Nephron (organoid): ENCODE measurements at regions not wholly inside any gene's neighbourhood (a gene's known extent, or its start where the extent isn't known, plus 50 kb on each side); places are given as distances from the start of the nearest gene placed in this dataset.

Experiments
- H3K27ac Mint-ChIP-seq, 3 experiments: 2 replicates each; pipeline ENCODE4 v1.8.0; 2020; ENCODE audit warnings: mixed read lengths in 3 of 3, mild to moderate bottlenecking in 2 of 3, moderate library complexity in 1 of 3
- H3K27me3 Mint-ChIP-seq: 2 replicates; pipeline ENCODE4 v1.8.0; 2021; ENCODE audit warnings: low read depth, mild to moderate bottlenecking, moderate library complexity, mixed read lengths
- H3K36me3 Mint-ChIP-seq: 2 replicates; pipeline ENCODE4 v1.8.0; 2020; ENCODE audit warnings: low read depth, mixed read lengths
- H3K4me1 Mint-ChIP-seq: 2 replicates; pipeline ENCODE4 v1.8.0; 2020; ENCODE audit warnings: mixed read lengths
- H3K4me3 Mint-ChIP-seq, 3 experiments: 2 replicates each; pipeline ENCODE4 v1.8.0; 2020; ENCODE audit warnings: mild to moderate bottlenecking in 3 of 3, mixed read lengths in 3 of 3, moderate library complexity in 2 of 3
- H3K9me3 Mint-ChIP-seq: 2 replicates; pipeline ENCODE4 v1.8.0; 2020; ENCODE audit warnings: mixed read lengths
- TF ChIP-seq, protein P1 (sequence below), 3 experiments: fragments of 200-600 bp; sonication (generic); IDR thresholded peaks; one replicate each; pipeline ENCODE4 v1.5.0; 2021; ENCODE audit warnings: antibody characterized with exemption in 3 of 3; ENCODE audit not compliant: unreplicated experiment in 3 of 3

DNA sequence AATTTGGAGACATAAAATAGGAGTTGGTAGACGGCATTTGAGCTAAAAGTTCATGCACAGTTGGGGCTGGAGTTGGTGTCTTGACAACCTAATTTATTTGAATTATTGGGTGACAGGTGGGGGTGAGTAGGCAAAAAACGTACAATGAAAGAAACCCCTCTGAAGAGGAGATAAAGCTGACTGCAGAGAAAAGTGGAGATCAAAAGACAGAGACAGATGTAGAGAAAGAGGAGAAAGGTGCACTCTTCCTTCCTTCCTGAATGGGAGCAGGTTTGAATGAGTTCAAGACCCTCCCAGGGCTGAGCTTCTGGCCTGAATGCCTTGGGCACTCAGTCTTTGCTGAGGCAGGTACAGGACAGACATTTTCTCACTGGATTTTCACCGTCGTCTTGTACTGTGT, 284.3 kb downstream of the DHX35 start:
- Mint-ChIP-seq H3K4me1 (no peaks in the 10 kb centered on the region), H3K36me3 (no peaks in the 10 kb centered on the region), H3K4me3 (no peak overlapping the region), H3K27ac (no peak overlapping the region), H3K9me3 (peaks cover 7% of the 10 kb centered on the region), H3K27me3 (peaks cover 10% of the 10 kb centered on the region)
- TF ChIP-seq, protein P1, sequence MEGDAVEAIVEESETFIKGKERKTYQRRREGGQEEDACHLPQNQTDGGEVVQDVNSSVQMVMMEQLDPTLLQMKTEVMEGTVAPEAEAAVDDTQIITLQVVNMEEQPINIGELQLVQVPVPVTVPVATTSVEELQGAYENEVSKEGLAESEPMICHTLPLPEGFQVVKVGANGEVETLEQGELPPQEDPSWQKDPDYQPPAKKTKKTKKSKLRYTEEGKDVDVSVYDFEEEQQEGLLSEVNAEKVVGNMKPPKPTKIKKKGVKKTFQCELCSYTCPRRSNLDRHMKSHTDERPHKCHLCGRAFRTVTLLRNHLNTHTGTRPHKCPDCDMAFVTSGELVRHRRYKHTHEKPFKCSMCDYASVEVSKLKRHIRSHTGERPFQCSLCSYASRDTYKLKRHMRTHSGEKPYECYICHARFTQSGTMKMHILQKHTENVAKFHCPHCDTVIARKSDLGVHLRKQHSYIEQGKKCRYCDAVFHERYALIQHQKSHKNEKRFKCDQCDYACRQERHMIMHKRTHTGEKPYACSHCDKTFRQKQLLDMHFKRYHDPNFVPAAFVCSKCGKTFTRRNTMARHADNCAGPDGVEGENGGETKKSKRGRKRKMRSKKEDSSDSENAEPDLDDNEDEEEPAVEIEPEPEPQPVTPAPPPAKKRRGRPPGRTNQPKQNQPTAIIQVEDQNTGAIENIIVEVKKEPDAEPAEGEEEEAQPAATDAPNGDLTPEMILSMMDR (IDR thresholded peaks at IDR 0.05; ENCODE audit: unreplicated experiment in 3 of 3), result no peak

- no peaks in the 10 kb centered on the region for H3K36me3 Mint-ChIP-seq
These were observed 283.7 kb downstream of the DHX35 start for GRCh38 chr20:39245685-39246311.

DNA sequence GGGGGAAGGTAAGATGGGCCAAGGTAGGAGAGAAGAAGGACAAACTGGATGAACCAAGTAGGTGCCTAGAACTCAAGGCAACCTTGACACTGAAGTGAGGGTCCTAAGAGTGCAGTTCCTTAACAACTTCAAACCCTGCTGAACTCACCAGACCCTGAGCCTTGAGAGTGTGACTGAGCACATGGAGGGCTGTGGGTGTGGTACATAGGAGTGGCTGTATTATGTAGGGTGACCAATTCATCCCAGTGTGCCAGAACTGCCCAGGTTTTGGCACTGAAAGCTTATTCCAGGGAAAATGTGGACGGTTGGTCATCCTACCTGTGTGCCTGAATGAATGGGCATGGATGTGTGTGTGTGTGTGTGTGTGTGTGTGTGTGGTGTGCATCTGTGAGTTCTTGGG, 281.8 kb downstream of the DHX35 start:
- Mint-ChIP-seq H3K4me3 (no peak overlapping the region), H3K4me1 (no peaks in the 10 kb centered on the region), H3K27ac (no peak overlapping the region), H3K27me3 (peaks cover 6% of the 10 kb centered on the region), H3K9me3 (peaks cover 10% of the 10 kb centered on the region), H3K36me3 (no peaks in the 10 kb centered on the region)
- TF ChIP-seq, protein P1 (IDR thresholded peaks at IDR 0.05; ENCODE audit: unreplicated experiment in 3 of 3), result no peak

More at GRCh38 chr20:39245685-39246311, 283.7 kb downstream of the DHX35 start:
- Mint-ChIP-seq H3K27ac (no peak overlapping the region), H3K4me1 (no peaks in the 10 kb centered on the region), H3K27me3 (peaks cover 10% of the 10 kb centered on the region), H3K4me3 (no peak overlapping the region), H3K9me3 (peaks cover 10% of the 10 kb centered on the region)
- TF ChIP-seq, protein P1 (IDR thresholded peaks at IDR 0.05; ENCODE audit: unreplicated experiment in 3 of 3), result no peak

GRCh38 chr20:39242614-39243013, 280.5 kb downstream of the DHX35 start:
- Mint-ChIP-seq H3K36me3 (no peaks in the 10 kb centered on the region), H3K27me3 (peaks cover 6% of the 10 kb centered on the region), H3K27ac (no peak overlapping the region), H3K4me3 (no peak overlapping the region), H3K4me1 (no peaks in the 10 kb centered on the region), H3K9me3 (peaks cover 10% of the 10 kb centered on the region)
- TF ChIP-seq, protein P1 (IDR thresholded peaks at IDR 0.05; ENCODE audit: unreplicated experiment in 3 of 3), result no peak

DNA sequence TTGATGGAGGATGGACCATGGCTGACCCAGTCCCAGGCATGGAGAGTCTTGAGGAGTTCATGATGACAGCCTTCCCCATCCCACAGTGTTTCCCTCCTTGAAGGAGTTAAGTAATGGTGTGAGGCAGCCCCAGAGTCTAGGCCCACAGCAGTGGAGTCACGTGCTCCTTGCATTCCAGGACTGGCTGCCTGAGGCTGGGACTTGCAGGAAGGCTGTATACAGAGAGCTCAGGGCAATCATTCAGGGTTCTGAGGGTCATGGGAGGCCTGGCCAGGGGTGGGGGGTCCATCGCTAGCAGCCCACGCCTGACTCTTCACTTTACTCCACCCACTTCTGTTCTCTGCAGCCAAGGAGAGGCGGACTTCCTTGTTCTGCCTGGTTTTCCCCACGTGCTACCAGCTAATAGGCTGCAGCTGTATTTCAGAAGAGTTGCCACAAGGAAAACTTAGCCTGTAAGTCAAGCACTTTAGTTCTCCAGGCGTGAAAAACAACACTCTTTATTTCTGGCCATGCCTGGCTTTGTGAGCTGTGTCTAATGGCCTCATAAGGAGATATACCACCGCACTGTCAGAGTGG, 272.5 kb downstream of the DHX35 start:
- Mint-ChIP-seq H3K27ac (no peak overlapping the region), H3K4me1 (peaks cover 3% of the 10 kb centered on the region), H3K4me3 (no peak overlapping the region), H3K9me3 (no peaks in the 10 kb centered on the region), H3K36me3 (no peaks in the 10 kb centered on the region), H3K27me3 (peaks cover 9% of the 10 kb centered on the region)
- TF ChIP-seq, protein P1 (IDR thresholded peaks at IDR 0.05; ENCODE audit: unreplicated experiment in 3 of 3), result no peak

GRCh38 chr20:39233755-39234154, 271.6 kb downstream of the DHX35 start:
- H3K4me1 Mint-ChIP-seq, result peaks cover 3% of the 10 kb centered on the region
- no peak overlapping the region for H3K4me3 Mint-ChIP-seq
- no peaks in the 10 kb centered on the region for H3K36me3 Mint-ChIP-seq
- H3K27me3 Mint-ChIP-seq, result peaks cover 14% of the 10 kb centered on the region
- TF ChIP-seq, protein P1 (IDR thresholded peaks at IDR 0.05; ENCODE audit: unreplicated experiment in 3 of 3), result no peak
- no peak overlapping the region for H3K27ac Mint-ChIP-seq
- no peaks in the 10 kb centered on the region for H3K9me3 Mint-ChIP-seq
